ENCODE measurements at regions not wholly inside any gene's neighbourhood (a gene's known extent, or its start where the extent isn't known, plus 50 kb on each side); places are given as distances from the start of the nearest gene placed in this dataset.
"Not testable (repeated sequence)": the region's sequence is repeated elsewhere in the genome, so short reads cannot be mapped to it uniquely, and the experiment has no call there.

DNA sequence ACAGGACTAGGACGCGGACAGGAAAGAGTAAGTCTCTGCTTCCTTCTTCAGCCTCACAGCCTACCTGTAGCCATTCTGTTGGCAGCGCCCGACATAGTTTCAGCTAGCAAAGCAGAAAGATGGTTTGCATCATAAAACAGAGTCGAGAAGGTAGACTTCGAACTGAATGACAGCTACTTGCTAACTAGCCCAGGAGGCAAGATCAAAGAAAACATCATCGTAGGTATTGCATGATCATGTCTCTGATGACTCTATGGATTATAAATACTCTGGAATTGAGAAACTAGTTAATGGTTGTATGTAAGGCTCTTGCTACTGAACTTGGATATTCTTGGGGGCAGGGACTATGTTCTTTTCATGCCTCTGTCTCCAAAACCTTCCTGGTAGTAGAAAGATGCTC, 333.1 kb upstream of the KLF3 start:
- DNase-seq (ENCODE audit: insufficient read length, low spot score) (no peak), FAIRE-seq (no peak)
- no peak for TF ChIP-seq POLR2A (IDR thresholded peaks at IDR 0.05; ENCODE audit: low read depth, low read length)

DNA sequence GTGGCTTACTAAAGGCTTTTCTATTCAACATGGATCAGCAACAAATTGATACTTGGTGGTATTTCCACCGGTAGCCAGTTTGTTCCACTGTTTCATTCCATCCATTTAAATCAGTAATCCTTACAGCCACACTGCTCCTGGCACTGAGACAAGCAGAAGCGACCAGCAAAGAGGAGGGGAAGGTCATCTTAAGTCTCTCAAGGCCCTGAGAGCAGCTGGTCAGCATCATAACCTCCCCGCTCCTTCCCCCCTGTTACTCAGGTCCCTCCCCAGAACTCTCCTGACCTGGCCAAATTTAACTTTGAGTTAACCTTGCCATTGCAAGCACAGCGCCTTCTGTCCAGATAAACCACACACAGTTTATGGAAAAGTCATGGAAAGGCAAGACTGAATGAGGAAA, 331.3 kb upstream of the KLF3 start:
- DNase-seq (ENCODE audit: insufficient read length, low spot score) = no peak
- TF ChIP-seq POLR2A (IDR thresholded peaks at IDR 0.05; ENCODE audit: low read depth, low read length) = no peak
- no peak for FAIRE-seq

DNA sequence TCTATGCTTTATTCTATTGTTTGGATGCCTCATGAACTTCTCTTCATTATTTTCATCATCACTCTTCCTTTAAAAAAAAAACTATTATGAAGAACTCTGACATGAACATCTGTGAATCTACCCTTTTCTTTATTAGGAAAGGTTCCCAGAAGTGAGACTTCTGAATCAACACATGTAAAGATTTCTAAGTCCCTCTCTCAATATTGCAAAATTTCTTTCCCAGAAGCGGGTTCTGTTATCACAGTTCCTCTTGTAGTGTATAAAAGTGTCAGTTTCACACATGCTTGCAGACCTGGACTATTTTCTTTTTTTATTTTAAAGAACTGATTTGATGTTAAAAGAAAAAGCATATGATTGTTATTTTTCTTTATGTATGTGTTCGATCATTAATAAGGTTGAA, 330.8 kb upstream of the KLF3 start:
- DNase-seq (ENCODE audit: insufficient read length, low spot score) (no peak), FAIRE-seq (no peak)
- TF ChIP-seq POLR2A (IDR thresholded peaks at IDR 0.05; ENCODE audit: low read depth, low read length) = no peak

DNA sequence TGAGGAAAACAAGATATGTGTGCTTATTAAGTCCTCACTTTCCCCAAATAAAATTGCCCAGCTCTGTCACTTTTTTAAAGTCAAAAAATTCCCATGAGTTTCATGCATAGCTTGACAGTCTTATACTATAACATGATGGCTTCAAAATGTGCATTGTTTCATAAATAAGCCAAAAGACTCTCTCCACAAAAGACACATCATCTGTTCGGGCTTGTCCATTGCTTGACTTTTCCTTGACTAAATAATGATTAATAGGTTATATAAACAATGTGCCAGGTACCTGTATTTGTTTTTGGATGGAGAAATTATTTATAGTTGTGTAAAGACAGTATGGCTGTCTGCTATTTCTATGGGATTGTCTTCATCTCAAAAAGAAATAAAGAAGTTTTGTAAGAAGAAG, 329.2 kb upstream of the KLF3 start:
- no peak for DNase-seq (ENCODE audit: insufficient read length, low spot score)
- no peak for FAIRE-seq
- TF ChIP-seq POLR2A (IDR thresholded peaks at IDR 0.05; ENCODE audit: low read depth, low read length) = no peak

DNA sequence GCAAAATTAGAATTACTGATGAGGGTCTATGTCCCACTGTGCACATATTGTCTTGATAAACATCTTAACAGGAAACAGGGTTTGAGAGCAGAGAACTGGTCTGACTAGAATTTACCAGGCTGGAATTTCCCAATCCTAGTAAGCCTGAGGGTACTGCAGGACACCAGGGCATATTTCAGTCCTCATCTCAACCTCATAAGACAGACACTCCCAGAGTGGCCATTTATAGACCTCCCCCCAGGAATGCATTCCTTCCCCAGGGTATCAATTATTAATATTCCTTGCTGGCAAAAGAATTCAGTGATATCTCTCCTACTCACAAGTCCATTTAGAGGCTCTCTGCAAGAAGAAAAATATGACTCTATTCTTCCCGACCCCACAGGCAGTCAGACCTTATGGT, 325.1 kb upstream of the KLF3 start:
- FAIRE-seq; DNase-seq (ENCODE audit: insufficient read length, low spot score): not testable (repeated sequence)

DNA sequence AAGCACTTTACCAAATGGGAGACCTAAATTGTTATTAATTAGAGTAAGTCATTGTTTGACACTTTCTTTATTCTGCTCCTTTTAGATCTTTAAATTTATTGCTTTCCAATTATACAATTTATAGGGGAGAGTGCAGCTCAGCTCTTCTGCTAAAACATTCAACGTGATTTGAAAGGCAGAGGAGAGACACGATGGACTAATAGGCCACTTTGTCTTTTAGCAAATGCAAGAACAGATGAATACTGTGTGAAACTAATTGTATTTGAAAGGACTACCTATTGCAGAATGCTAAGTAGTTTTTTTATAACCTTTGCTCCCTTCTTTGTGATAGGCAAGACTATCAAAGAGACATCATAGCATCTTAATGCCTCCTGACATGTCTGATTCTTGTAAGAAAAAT, 320.4 kb upstream of the KLF3 start:
- no peak for FAIRE-seq
- DNase-seq (ENCODE audit: insufficient read length, low spot score) = no peak

DNA sequence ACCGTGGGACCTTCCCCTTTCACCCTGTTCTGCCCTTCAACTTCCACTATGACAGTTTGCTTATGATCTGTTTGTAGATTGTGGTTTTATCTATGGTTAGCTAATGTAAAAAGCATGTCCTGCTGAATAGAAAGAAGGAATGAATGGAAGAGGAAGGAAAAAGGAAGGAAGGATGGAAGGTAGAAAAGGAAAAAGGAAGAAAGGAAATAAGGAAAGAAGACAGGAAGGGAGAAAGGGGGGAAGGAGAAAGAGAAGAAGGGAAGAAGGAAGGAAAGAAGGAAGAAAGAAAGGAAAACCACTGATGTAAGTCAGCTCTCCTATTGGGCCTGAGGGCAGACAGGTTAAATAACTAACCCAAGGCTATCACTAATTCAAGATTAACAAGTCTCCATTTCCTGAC, 319.1 kb upstream of the KLF3 start:
- no peak for TF ChIP-seq POLR2A (IDR thresholded peaks at IDR 0.05; ENCODE audit: low read depth, low read length)
- DNase-seq (ENCODE audit: insufficient read length, low spot score) (no peak), FAIRE-seq (no peak)

More for the DNA sequence above, 320.4 kb upstream of the KLF3 start:
- TF ChIP-seq POLR2A (IDR thresholded peaks at IDR 0.05; ENCODE audit: low read depth, low read length) = no peak

DNA sequence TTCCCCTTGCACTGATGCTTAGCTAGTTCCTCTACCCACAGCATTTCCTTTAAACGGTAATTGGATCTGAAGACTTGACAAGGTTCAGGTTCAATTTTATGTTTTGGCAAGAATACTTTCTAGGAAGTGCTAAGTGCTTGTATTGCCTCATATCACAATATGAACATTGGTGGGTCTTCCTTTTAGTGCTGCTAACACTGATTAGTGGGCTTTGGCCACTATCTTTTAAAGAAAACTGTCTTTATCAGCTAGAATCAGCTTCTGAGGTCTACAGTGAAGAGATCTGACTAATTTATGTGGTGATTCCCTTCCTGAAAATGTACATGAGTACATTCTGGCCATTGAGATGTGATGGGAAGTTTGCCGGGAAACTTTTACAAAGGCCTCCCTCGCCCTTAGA, 316.7 kb upstream of the KLF3 start:
- FAIRE-seq (no peak), DNase-seq (ENCODE audit: insufficient read length, low spot score) (no peak)
- no peak for TF ChIP-seq POLR2A (IDR thresholded peaks at IDR 0.05; ENCODE audit: low read depth, low read length)

DNA sequence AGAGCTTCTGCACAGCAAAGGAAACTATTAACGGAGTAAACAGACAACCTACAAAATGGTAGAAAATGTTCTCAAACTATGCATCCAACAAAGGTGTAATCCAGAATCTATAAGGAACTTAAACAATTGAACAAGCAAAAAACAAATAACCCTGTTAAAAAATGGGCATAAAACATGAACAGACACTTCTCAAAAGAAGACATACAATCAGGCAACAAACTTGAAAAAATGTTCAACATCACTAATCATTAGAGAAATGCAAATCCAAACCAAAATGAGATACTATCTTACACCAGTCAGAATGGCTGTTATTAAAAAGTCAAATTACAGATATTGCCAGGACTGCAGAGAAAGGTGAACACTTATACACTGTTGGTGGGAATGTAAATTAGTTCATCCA, 309.6 kb upstream of the KLF3 start:
- TF ChIP-seq POLR2A (IDR thresholded peaks at IDR 0.05; ENCODE audit: low read depth, low read length) = no peak
- DNase-seq (ENCODE audit: insufficient read length, low spot score) = no peak

DNA sequence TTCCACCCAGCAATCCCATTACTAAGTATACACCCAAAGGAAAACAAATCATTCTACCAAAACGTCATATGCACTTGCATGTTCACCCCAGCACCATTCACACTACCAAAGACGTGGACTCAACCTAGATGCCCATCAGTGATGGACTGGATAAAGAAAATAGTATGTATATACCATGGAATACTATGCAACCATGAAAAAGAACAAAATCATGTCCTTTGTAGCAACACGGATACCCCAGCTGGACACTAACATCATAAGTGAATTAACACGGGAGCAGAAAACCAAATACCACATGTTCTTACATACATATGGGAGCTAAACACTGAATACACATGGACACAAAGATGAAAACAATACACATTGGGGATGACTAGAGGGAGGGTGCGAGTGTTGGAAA, 309.1 kb upstream of the KLF3 start:
- no peak for DNase-seq (ENCODE audit: insufficient read length, low spot score)
- TF ChIP-seq POLR2A (IDR thresholded peaks at IDR 0.05; ENCODE audit: low read depth, low read length) = no peak
- FAIRE-seq = no peak

More for the DNA sequence above, 309.6 kb upstream of the KLF3 start:
- FAIRE-seq = no peak

DNA sequence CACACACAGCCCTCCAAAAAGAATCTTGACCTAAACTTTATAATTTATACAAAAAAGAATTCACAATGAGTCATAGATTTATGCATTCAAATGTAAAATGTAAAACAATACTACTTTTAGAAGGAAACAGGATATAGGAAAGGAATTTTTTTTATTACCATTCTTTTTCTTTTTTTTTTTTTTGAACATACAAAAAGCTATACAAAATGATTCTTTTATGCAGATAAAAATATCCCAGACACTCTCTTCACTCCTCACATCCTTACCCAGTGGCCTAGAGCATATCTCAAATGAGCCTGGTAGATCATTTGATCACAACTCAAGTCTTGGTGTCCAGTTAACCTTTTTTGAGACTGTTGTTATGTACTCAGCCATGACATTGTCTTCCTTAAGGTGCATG, 307.3 kb upstream of the KLF3 start:
- DNase-seq (ENCODE audit: insufficient read length, low spot score) (no peak), FAIRE-seq (no peak)
- no peak for TF ChIP-seq POLR2A (IDR thresholded peaks at IDR 0.05; ENCODE audit: low read depth, low read length)

DNA sequence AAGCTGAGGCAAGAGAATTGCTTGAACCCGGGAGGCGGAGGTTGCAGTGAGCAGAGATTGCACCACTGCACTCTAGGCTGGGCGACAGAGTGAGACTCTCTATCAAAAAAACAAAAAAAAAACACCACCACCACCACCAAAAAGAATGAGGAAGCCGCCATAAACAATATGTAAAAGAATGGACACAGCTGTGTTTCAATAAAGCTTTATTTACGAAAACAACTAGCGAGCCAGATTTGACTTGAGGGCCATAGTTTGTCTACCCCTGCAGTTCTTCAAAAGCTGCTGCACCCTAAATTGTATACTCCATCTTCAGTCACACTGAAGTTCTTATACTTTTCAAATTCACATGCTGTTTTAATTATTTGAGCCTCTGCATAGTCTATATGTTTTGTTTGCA, 306.5 kb upstream of the KLF3 start:
- no peak for FAIRE-seq

DNA sequence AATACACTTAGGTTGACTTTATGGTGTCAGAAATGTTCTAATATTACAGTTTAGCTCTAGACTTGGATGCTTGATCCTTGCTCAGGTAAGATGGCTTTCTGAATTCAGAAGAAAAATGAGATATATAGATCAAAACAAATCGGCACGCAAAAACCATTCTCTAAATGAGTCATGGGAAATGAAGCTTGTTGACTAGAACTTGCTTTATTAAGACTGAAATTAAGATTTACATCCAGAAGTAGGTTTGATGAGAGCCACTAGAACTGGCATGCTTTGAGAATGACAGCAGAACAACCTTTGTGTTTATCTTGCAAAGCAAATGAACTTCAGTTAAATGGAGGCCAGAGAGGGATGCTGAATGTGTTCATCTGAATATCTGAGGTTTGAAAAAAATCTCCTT, 304.9 kb upstream of the KLF3 start:
- FAIRE-seq (no peak), DNase-seq (ENCODE audit: insufficient read length, low spot score) (no peak)
- no peak for TF ChIP-seq POLR2A (IDR thresholded peaks at IDR 0.05; ENCODE audit: low read depth, low read length)

More for the DNA sequence above, 306.5 kb upstream of the KLF3 start:
- TF ChIP-seq POLR2A (IDR thresholded peaks at IDR 0.05; ENCODE audit: low read depth, low read length) = no peak
- no peak for DNase-seq (ENCODE audit: insufficient read length, low spot score)

DNA sequence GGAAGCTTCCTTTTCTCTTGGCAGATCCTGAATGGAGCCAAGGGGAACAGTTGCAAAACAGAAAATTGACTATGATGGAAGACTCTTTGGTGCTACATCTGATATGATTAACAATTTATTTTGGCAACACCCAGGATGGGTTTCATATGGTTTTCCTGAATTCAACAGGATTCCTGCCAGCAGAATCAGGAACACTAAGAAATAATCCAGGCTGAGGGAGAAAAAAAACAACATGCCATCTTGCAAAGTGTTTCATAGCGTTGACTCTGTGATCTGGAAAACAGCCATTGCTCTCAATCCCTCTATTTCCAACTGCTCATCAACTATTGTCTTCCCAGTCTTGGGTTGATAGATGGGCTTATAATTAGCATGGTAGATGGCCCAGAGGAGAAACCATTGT, 303.8 kb upstream of the KLF3 start:
- no peak for FAIRE-seq
- no peak for DNase-seq (ENCODE audit: insufficient read length, low spot score)
- TF ChIP-seq POLR2A (IDR thresholded peaks at IDR 0.05; ENCODE audit: low read depth, low read length) = no peak

DNA sequence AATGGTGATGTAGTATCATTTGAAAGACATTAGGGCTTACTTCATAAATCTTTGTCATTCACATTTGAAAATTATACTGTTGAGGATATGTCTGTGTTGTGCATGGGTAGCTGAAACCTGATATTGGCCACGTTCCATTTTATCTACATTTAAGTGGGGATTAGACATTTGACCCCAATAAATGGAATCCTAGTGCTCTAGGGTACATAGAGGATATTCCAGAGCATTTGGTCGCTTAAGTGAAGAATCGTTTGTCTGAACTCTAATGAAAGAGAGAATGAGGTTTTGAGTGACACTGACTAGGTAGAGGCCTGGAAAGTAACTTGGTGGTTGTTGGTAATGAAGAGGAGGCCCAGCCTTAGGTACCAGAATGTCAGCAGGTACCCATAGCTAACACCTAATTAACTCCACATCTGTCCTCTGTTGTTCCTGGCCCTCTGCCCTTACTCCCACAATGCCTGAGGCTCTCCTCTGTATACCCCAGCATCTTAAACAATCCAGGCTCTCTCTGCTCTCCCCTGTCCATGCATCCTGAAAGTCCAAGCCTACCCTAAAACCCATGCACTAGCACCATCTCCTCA, 299.5 kb upstream of the KLF3 start:
- FAIRE-seq = no peak
- no peak for TF ChIP-seq POLR2A (IDR thresholded peaks at IDR 0.05; ENCODE audit: low read depth, low read length)

DNA sequence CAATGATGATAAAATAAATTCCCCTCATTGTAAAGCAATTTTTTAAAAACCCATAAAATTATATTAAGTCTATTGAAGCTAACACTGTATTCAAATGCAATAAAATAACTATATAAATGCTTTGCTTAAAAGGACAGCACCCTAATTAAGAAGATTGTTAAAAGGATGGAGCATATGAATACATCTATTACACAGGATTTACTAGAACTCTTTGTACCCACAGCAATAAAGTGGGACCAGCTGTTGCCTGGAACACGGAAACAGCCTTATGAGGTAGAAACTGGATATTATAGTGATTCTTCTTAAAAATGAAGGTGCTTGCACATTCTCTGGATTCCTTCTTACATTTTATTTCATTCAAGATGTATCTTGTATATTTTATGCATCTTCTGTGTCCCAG, 298.7 kb upstream of the KLF3 start:
- no peak for TF ChIP-seq POLR2A (IDR thresholded peaks at IDR 0.05; ENCODE audit: low read depth, low read length)
- DNase-seq (ENCODE audit: insufficient read length, low spot score) = no peak
- FAIRE-seq = no peak

More for the DNA sequence above, 299.5 kb upstream of the KLF3 start:
- DNase-seq (ENCODE audit: insufficient read length, low spot score) = no peak

Data from H54 (cell line).